IPS DF 4.7 (cell line): ENCODE measurements at regions not wholly inside any gene's neighbourhood (a gene's known extent, or its start where the extent isn't known, plus 50 kb on each side); places are given as distances from the start of the nearest gene placed in this dataset.

ENCODE experiments used
- DNase-seq: peaks from one replicate; pipeline ENCODE4 v3.0.0-alpha.2; 2013; ENCODE audit warnings: low spot score; ENCODE audit errors: extremely low read depth

DNA sequence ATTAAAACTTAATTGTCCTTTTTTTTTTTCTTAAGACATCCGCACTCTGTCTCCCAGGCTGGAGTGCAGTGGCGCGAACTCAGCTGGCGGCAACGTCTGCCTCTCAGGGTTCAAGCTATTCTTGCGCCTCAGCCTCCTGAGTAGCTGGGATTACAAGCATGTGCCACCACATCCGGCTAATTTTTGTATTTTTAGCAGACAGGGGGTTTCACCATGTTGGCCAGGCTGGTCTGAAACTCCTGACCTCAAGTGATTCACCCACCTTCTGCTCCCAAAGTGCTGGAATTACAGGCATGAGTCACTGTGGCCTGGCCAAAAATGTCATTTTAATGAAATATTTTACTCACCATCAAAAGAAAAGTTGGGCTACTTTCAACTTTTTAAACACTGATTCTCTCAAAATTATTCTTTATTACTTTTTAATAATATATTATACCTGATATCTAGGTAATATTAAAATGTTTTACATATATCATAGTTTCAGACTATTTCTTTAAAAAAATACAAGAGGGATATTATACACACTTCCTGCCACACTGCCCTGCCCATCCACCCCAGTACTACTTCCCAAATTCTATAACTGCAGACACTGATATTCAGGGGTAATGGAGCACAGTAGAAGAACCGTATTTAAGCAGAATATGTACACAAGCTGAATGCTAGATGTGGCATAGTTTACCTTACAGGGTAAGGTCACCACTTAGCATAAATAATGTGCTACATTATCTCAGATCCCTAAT, 723.9 kb upstream of the ZNF385D start:
- DNase-seq, result no peak

DNA sequence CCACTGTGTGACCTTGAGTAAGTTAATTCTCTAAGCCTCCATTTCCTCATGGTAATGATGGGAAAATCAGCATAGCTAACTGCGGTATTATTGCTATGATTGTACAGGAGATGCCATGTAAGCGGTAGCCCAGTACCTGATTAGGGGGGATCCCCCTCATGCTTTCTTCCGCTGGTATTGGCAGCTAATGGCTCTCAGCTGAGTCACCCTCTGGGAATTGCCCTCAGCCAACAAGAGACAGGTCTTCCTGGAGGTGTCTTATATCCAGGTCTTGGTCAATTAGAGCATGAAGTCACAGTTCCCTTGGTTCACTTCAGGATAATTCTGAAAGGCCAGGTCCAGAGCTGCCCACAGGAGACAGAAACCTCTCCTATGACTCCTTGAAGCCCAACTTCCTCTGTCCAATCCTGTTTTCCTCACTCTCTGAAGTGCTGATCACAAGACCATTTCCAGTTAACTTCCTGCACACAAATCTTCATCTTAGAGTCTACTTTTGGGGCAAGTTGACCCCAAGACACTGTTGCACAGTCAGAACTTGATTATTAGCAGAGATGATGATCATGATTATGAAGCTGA, 724.7 kb upstream of the ZNF385D start:
- DNase-seq, result no peak

DNA sequence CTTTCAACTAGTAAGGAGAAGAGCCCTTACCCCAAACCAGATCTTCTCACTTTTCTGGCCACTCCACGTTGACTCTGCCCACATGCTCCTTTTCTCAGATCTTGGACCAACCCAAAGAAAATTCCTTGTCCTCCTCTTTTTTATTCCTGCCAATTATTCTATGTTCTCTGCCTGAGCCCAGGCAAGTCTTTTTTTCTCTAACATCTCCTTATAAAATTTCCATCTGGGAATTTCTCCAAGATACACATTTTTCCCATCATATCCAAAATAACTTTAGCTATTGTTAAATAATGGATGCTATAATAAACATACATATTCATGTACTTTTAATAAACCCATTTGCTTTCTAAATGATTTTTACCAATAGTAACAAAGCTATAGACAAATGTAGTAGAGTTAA, 726.0 kb upstream of the ZNF385D start:
- no peak for DNase-seq

GRCh38 chr3:22485954-22486353, 717.2 kb upstream of the UBE2E2 start:
- DNase-seq, result no peak

DNA sequence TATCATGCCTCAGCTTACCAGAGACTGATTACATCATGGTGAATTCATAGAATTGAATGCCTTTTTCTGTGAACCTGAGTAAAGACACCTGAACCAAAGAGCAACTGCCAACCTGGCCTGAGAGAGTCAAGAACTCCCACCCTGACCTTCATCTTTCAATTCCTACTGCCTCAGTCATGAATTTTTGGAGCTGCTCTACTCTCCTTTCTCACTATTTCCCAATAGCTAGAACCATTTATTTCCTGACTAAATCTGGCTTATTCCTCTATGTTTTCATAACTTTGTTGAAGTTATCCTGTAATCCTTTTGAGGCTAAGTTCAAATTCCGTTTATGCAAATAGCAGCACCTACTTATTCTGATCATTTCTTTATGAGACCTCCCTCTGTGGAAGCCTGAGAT, 712.4 kb upstream of the UBE2E2 start:
- no peak for DNase-seq

DNA sequence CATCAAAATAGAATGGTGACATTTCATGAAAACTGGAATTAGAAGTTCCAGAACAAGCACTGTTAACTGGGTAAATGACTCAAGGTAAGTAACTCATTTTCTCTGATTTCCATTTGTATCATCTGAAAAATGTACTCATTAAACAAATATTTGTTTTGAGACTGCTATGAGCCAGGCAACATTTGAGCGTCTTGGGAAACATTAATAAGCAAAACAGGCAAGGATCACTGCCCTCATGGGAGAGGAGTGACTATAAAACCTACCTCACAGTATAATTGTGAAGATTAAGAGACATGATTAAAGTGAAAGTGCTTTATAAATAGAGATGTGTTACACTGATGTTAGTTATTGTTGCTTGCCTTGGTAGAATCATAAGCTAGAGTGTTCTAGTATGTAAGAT, 711.8 kb upstream of the UBE2E2 start:
- no peak for DNase-seq

DNA sequence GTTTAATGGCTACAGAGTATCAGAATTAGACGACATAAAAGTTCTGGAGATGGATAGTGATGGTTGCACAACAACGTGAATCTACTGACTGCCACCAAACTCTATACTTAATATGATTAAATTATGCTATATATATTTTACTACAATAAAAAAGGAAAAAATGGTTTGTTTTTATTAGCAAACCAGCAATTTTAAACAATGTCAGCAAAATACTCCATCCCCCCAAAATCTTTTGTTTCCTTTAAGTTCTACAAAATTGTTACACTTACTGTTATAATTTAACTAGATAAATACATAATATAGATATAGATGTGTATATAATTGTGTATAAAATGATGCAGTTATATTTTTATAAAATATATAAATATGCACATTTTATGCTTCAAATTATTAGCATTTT, 710.8 kb upstream of the UBE2E2 start:
- no peak for DNase-seq

- DNase-seq, result peak; percentile 7
Observed at GRCh38 chr3:22495241-22495640, 707.9 kb upstream of the UBE2E2 start.

- DNase-seq, result no peak
Observed at GRCh38 chr3:22495791-22496190, 707.3 kb upstream of the UBE2E2 start.

GRCh38 chr3:22496641-22497040, 706.5 kb upstream of the UBE2E2 start:
- DNase-seq, result no peak

GRCh38 chr3:22506871-22507270, 696.3 kb upstream of the UBE2E2 start:
- DNase-seq, result no peak

- no peak for DNase-seq
Observed at GRCh38 chr3:22507709-22508108, 695.4 kb upstream of the UBE2E2 start.

DNA sequence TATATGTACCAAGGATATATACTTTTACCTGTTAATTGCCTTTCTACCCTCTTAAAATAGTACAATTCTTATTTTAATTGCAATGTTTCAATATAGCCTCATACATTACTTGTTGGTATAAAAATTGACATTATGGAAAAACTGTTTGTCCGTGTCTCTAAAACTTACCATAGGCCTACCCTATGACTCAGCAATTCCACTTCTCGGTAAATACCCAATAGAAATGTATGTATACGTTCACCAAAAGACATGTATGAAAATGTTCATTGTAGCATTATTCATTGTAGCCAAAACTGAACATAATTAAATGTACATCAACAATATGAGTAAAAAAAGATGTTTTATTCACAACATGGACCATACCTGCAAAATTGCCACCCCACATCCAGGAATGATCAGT, 679.2 kb upstream of the UBE2E2 start:
- DNase-seq, result no peak

DNA sequence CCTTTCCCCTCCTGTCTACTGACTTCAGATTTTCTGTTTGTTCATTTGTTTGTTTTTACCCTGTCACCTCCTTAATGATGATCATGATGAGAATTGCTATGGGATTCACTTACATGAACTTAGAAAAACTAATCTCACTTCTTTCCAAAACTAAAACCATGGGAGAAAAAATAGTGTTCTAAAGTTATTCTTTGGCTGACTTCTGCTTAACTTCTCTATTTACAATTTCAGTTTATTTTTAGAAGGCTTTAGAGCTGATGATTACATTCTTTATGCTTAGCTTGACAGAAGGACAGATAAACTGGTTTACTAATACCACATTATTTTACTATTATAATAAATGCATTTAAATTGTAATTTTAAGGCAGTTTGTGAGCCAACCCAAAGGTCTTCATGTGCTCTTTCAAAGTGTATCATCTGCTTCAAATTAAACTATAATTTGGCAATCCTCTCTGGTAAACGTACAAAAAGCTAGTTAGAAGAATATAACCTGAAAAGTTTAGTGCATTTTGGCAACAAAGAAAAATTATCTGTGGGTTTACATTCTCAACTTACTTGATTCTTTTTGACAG, 676.8 kb upstream of the UBE2E2 start:
- no peak for DNase-seq

- DNase-seq, result no peak
Observed at GRCh38 chr3:22536541-22536940, 666.6 kb upstream of the UBE2E2 start.

GRCh38 chr3:22537560-22537959, 665.6 kb upstream of the UBE2E2 start:
- DNase-seq, result no peak

GRCh38 chr3:22542311-22542710, 660.8 kb upstream of the UBE2E2 start:
- no peak for DNase-seq

GRCh38 chr3:22555753-22556435, 647.2 kb upstream of the UBE2E2 start:
- DNase-seq, result no peak

DNA sequence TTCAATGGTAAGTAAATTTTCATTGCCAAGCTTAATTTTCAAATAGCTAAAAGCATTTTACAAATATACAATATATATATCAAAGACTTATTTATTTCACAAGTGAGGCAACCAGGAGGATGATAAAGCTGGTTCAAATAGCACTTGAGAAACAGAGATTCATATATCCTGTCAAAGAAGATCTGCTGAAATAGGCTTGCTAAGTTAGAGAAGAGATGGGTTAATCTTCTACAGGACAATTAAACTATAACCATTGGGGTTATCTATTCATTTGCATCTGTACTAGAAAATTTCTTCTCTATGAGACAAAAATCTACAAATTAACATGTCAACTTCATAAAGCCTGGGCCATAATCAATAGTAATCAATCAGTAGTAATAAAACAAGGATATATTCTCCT, 637.7 kb upstream of the UBE2E2 start:
- DNase-seq, result no peak

- DNase-seq, result no peak
Observed at GRCh38 chr3:22568285-22568684, 634.8 kb upstream of the UBE2E2 start.

DNA sequence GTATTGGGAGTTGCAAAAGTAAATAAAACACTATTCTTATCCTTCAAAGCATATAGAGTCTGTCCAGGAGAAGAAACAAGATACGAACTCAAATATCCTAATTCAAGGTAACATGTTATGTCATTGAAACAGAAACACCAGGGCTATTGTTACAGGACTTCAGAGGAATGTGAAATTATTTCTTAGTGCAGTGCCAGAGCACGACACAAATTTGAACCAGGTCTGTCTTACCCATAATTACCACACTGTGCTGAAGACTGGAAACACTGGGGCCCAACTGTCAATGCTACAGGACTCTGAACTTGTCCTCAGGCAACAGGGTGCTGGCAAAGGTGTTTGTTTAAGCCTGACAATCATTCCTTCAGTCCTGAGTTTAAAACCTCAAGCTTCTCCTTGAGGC, 633.6 kb upstream of the UBE2E2 start:
- no peak for DNase-seq

DNA sequence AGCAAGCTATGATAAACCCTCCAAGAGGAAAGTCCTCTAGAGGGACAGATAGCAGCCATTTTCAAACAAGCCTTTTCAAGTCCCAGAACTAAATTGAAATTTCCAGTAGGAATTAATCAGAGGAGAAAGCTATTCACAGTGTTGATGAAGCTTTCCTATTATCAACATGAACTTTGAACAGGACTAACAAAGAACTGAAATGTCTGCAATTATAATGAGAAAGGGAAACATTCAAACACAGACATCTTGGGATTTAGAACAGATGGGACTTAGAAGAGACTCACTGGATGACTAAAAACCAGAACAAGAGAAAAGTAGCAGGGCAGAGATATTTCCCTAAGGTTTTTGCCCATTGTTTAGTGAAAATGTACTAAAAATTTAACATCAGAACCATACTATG, 622.1 kb upstream of the UBE2E2 start:
- DNase-seq, result no peak

GRCh38 chr3:22582266-22582665, 620.9 kb upstream of the UBE2E2 start:
- DNase-seq, result no peak
